Tibial artery (tissue), 4 donors: ENCODE measurements at regions not wholly inside any gene's neighbourhood (a gene's known extent, or its start where the extent isn't known, plus 50 kb on each side); places are given as distances from the start of the nearest gene placed in this dataset.

ENCODE experiments used
- DNase-seq, 2 donors: peaks; one replicate each; pipeline ENCODE4 v3.0.0-alpha.2; 2019
- H3K27ac ChIP-seq, 2 donors: fragments of 200-600 bp; sonication (generic) in 1 of 2; 1 replicate in 1 of 2; 2 replicates in 1 of 2; pipeline ENCODE4 v1.5.1; 2018 to 2019; ENCODE audit warnings: mild to moderate bottlenecking in 1 of 2
- H3K27me3 ChIP-seq, 2 donors: fragments of 200-600 bp; sonication (generic) in 1 of 2; one replicate each; pipeline versions ENCODE4 v1.5.1 to v1.6.0; 2016 to 2019
- H3K36me3 ChIP-seq, 3 donors: fragments of 200-600 bp; sonication (generic) in 2 of 3; one replicate each; pipeline ENCODE4 v1.5.1; 2016 to 2019; ENCODE audit warnings: mild to moderate bottlenecking in 2 of 3
- H3K4me1 ChIP-seq, 4 donors: fragments of 200-600 bp; sonication (generic) in 2 of 4; 1 replicate in 3 of 4; 2 replicates in 1 of 4; pipeline ENCODE4 v1.5.1; 2016 to 2019
- H3K4me3 ChIP-seq, 2 donors: fragments of 200-600 bp; sonication (generic) in 1 of 2; 1 replicate in 1 of 2; 2 replicates in 1 of 2; pipeline ENCODE4 v1.5.1; 2018 to 2019; ENCODE audit warnings: mild to moderate bottlenecking in 2 of 2
- H3K9me3 ChIP-seq, 3 donors: fragments of 200-600 bp; sonication (generic) in 1 of 3; one replicate each; pipeline ENCODE4 v1.5.1; 2016 to 2019
- intact Hi-C: fragments of 100-400 bp; cut with DNase I; formaldehyde crosslinking; loops from one replicate; pipeline ENCODE4 v1.15.0; 2023; ENCODE audit warnings: low total_unique reads
- TF ChIP-seq, protein P1 (sequence below), 2 experiments: fragments of 200-600 bp in 1 of 2; fragments of 450-650 bp in 1 of 2; IDR thresholded peaks; one replicate each; pipeline ENCODE4 v1.5.1; 2017 to 2019; ENCODE audit warnings: antibody characterized with exemption in 2 of 2, mild to moderate bottlenecking in 1 of 2, moderate library complexity in 1 of 2

DNA sequence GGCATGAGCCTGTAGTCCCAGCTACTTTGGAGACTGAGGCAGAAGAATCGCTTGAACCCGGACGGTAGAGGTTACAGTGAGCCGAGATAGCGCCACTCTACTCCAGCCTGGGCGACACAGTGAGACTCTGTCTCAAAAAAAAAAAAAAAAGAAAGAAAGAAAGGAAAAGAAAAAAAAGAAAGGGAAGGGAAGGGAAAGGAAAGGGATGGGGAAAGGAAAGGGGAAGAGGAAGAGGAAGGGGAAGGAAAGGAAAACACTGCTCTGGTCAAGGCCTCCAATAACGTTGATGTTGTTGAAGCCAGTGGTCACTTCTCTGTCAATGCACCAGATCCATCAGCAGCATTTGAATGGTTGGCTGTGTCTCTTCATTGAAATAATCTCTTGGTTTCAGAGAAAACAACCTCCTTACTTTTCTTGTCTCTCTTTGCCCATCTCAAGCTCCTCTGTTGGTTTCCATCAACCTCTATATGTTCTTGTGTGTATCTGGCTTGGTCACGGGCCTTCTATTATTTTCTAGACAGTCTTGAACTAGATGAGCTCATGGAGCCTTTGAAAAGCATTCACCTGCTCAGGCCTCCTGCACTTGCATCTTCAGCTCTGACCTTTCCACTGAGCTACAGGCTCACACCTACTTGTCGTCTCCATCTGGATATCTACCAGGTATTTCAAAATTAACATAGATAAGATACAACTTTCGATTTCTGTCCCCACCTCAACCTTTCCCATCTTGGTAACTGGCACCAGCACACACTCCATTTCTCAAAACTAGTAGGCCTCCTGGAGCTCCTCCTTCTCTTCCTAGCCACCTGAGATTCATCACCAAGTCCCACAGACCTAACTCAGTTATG, 69.4 kb upstream of the LAPTM4A start:
- Histone ChIP-seq H3K4me3 (no peak overlapping the region), H3K9me3 (no peaks in the 10 kb centered on the region), H3K27me3 (no peaks in the 10 kb centered on the region), H3K27ac (no peak overlapping the region), H3K4me1 (no peaks in the 10 kb centered on the region), H3K36me3 (no peaks in the 10 kb centered on the region)
- DNase-seq: no peak
- TF ChIP-seq, protein P1, sequence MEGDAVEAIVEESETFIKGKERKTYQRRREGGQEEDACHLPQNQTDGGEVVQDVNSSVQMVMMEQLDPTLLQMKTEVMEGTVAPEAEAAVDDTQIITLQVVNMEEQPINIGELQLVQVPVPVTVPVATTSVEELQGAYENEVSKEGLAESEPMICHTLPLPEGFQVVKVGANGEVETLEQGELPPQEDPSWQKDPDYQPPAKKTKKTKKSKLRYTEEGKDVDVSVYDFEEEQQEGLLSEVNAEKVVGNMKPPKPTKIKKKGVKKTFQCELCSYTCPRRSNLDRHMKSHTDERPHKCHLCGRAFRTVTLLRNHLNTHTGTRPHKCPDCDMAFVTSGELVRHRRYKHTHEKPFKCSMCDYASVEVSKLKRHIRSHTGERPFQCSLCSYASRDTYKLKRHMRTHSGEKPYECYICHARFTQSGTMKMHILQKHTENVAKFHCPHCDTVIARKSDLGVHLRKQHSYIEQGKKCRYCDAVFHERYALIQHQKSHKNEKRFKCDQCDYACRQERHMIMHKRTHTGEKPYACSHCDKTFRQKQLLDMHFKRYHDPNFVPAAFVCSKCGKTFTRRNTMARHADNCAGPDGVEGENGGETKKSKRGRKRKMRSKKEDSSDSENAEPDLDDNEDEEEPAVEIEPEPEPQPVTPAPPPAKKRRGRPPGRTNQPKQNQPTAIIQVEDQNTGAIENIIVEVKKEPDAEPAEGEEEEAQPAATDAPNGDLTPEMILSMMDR (IDR thresholded peaks at IDR 0.05): no peak
- intact Hi-C loops: no loop called here

DNA sequence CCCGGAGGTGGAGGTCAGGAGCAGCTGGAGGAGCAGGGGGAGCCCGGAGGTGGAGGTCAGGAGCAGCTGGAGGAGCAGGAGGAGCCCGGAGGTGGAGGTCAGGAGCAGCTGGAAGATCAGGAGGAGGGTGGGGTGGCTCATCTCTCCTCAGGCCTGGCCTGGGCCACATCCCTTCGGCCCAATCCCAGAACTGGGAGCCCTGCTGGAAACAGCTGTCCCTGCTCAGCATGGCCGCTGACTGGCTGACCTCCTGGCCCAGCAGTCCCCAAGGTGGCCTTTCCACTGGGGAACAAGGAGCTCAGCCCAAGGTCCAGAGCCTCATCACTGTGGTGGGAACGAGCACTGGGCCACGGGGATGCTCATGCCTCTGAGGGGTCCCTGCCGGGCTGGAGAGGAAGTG, 66.6 kb upstream of the LAPTM4A start:
- TF ChIP-seq, protein P1 (IDR thresholded peaks at IDR 0.05): no peak
- H3K27ac ChIP-seq: no peak overlapping the region
- H3K36me3 ChIP-seq: no peaks in the 10 kb centered on the region
- no peaks in the 10 kb centered on the region for H3K27me3 ChIP-seq
- no peaks in the 10 kb centered on the region for H3K4me1 ChIP-seq
- no peak for DNase-seq
- H3K9me3 ChIP-seq: no peaks in the 10 kb centered on the region
- no peak overlapping the region for H3K4me3 ChIP-seq
- intact Hi-C loops: no loop called here

DNA sequence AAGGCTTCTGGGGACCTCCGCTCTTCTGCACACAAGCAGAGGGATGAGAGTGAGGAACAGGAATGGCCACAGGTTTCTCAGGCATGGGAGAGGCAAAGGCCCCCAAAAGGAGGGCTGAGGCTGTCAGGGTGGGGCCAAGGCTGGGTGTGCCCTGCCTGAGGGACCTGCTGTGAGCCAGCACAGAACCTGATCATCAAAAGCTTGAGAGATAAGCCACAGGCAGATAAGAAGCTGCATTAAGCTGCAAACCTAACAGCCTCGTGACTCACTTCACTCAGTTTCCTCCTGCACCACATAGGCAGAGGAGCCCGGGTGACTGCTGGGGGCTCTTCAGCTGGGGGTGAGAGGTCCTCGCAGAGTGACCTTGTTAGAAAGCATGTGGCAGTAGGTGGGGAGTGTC, 64.5 kb upstream of the LAPTM4A start:
- no peak overlapping the region for H3K27ac ChIP-seq
- TF ChIP-seq, protein P1 (IDR thresholded peaks at IDR 0.05): no peak
- intact Hi-C loops: no loop called here

DNA sequence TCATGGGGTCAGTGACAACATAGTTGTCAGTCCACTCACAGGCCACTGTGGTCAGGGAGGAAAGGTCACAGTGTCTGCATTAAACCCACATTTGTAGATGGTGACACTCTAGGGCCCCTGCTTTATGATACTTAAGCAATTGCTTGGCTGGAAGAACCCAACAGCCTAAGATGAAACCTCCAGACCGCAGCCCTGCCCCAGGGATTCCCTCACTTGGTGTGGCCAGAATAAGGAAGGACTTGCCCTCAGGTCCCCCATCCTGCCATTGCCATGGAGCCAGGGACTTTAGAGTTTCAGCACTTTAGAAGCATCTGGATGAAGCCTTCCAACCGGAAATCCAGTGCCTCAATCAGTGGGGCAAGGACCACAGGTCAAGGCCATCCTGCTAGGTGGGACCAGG, 63.9 kb upstream of the LAPTM4A start:
- Histone ChIP-seq H3K27me3 (no peaks in the 10 kb centered on the region), H3K36me3 (no peaks in the 10 kb centered on the region), H3K27ac (no peak overlapping the region), H3K9me3 (peaks cover 0 to 2% (median 0%) of the 10 kb centered on the region in 3 donors), H3K4me1 (no peaks in the 10 kb centered on the region), H3K4me3 (no peak overlapping the region)
- TF ChIP-seq, protein P1 (IDR thresholded peaks at IDR 0.05): no peak
- intact Hi-C loops: no loop called here
- no peak for DNase-seq

More for the DNA sequence above, 64.5 kb upstream of the LAPTM4A start:
- Histone ChIP-seq H3K27me3 (no peaks in the 10 kb centered on the region), H3K9me3 (no peaks in the 10 kb centered on the region), H3K36me3 (no peaks in the 10 kb centered on the region), H3K4me3 (no peak overlapping the region), H3K4me1 (no peaks in the 10 kb centered on the region)
- no peak for DNase-seq

DNA sequence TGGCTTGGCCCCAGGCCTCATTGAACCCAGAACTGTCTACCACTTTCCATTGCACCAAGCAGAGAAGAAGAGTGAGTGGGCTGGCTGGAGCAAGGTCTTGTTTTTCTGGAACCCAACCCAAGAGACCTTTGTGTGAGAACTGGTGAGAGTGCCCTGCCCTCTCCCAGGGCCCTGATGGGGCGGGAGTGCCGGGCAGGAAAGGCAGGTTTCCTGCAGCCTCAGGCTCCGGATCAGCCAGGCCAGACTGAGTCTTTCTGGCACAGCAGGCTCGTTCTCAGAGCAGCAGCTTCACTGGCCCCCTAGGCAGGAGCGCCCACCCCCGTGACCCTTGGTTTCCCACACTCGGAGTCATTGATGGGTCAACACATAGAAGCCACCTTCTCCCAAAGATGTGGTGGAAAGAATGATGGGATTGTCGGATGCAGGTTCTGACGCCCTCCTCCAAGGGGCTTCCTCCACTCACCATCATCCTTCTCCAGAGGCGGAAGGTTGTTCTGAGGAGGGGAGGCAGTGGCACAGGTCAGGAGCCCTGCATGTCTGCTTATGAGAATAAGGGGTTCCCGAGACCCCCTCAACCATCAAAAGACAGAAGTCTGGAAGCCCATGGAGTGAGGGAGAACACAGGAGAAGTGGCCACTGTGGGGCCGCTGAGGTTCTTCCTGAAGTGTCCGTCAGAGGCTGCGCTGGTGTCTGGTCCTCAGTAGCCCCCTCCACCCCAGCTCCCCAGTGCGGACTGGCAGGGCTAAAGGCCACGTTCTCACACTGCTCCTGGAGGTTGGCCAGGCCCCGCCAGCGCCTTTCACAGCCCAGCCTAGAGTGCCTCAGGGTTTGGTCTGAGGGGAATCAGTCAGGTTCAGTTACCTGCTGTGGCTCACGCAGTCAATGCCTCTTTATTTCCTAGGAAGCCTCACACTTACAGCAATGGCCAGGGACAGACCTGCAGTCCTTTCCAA, 62.8 kb upstream of the LAPTM4A start:
- no peak for DNase-seq
- no peaks in the 10 kb centered on the region for H3K4me1 ChIP-seq
- H3K36me3 ChIP-seq: no peaks in the 10 kb centered on the region
- no peak overlapping the region for H3K4me3 ChIP-seq
- TF ChIP-seq, protein P1 (IDR thresholded peaks at IDR 0.05): no peak
- H3K9me3 ChIP-seq: peaks cover 0 to 3% (median 0%) of the 10 kb centered on the region in 3 donors
- H3K27ac ChIP-seq: no peak overlapping the region
- intact Hi-C loops: no loop called here
- H3K27me3 ChIP-seq: no peaks in the 10 kb centered on the region
